ENCODE measurements at regions not wholly inside any gene's neighbourhood (a gene's known extent, or its start where the extent isn't known, plus 50 kb on each side); places are given as distances from the start of the nearest gene placed in this dataset.

DNA sequence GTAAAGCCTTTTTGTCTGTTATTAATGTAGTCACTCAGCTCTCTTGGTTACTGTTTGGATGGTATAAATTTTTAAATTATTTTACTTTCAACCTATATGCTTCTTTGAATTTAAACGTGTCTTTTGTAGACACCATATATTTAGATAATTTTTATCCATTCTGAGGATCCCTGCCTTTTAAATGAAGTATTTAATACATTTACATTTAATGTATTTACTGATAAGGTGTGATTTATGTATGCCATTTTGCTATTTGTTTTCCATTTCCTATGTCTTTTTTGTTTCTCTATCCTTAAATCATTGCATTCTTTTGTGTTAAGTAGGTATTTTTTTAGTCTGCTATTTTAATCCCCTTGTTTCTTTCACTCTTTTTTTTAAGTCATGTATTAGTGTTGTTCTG is 238.0 kb downstream of the RAB28 start:
- Histone ChIP-seq H3K4me2 (ENCODE audit: insufficient read depth in 1 of 2, low read depth in 2 of 2, low read length in 2 of 2) (no peak overlapping the region), H3K4me1 (replicated peaks in 1 of 4; ENCODE audit: control insufficient read depth in 3 of 4, insufficient read depth in 4 of 4, low read length in 3 of 4) (peaks cover 0 to 5% (median 0%) of the 10 kb centered on the region in 4 experiments; a peak in 1 of 7 replicates), H3K4me3 (ENCODE audit: extremely low read depth in 1 of 4, insufficient read depth in 2 of 4, low read depth in 3 of 4, low read length in 4 of 4) (no peak overlapping the region), H3K4ac (replicated peaks; ENCODE audit: insufficient read length, low read depth, low read length) (no peak overlapping the region), H3K9me3 (ENCODE audit: insufficient read depth in 2 of 2, low read depth in 1 of 2, low read length in 1 of 2) (peaks cover 5 to 7% of the 10 kb centered on the region in 2 experiments; a peak in 1 of 4 replicates), H4K20me1 (replicated peaks in 1 of 2; ENCODE audit: control insufficient read depth in 1 of 2, insufficient read depth in 2 of 2, low read length in 2 of 2) (no peaks in the 10 kb centered on the region), H2BK5ac (ENCODE audit: low read depth, low read length) (no peak overlapping the region), H2AFZ (ENCODE audit: low read length) (no peak overlapping the region), H2AK5ac (ENCODE audit: low read depth, low read length) (no peak overlapping the region), H2BK20ac (ENCODE audit: low read length) (no peak overlapping the region), H4K5ac (ENCODE audit: insufficient read length, low read depth, low read length) (no peak overlapping the region), H2BK12ac (ENCODE audit: low read depth, low read length) (no peak overlapping the region), H4K91ac (replicated peaks; ENCODE audit: insufficient read length, low read length) (no peak overlapping the region), H3K9ac (replicated peaks in 1 of 4; ENCODE audit: extremely low read depth in 1 of 4, low read depth in 3 of 4, low read length in 3 of 4) (no peak overlapping the region), H2BK15ac (ENCODE audit: low read length) (no peak overlapping the region), H3K56ac (replicated peaks; ENCODE audit: insufficient read length, low read depth, low read length) (no peak overlapping the region), H3K79me1 (ENCODE audit: low read depth, low read length) (no peaks in the 10 kb centered on the region), H3K79me2 (ENCODE audit: control insufficient read depth in 1 of 2, insufficient read depth in 2 of 2, low read length in 2 of 2) (no peaks in the 10 kb centered on the region), H3K23ac (ENCODE audit: insufficient read length) (no peak overlapping the region), H3K27ac (ENCODE audit: low read depth, low read length) (no peak overlapping the region), H3K27me3 (replicated peaks in 1 of 4; ENCODE audit: control insufficient read depth in 3 of 4, extremely low read depth in 1 of 4, insufficient read depth in 3 of 4, low read length in 3 of 4) (no peaks in the 10 kb centered on the region), H4K8ac (ENCODE audit: extremely low read depth, insufficient read depth, low read length) (no peak overlapping the region), H3K36me3 (ENCODE audit: control insufficient read depth in 2 of 4, insufficient read depth in 4 of 4, low read length in 3 of 4) (no peaks in the 10 kb centered on the region), H3K23me2 (ENCODE audit: low read depth, low read length) (no peaks in the 10 kb centered on the region; the same call in 1 of the 2 replicates), H3K14ac (ENCODE audit: insufficient read length) (no peak overlapping the region), H2BK120ac (replicated peaks; ENCODE audit: low read depth, low read length) (no peak overlapping the region), H3K18ac (ENCODE audit: extremely low read depth, low read length) (no peak overlapping the region)
- POLR2A ChIA-PET (ENCODE audit: partially characterized antibody) = no interaction called here
- CTCF ChIA-PET (ENCODE audit: partially characterized antibody) = interaction anchor here (1.7 kb wide), 1 partner anchor 185 kb away, joined by 6 read pairs; no protein-coding TSS in a partner anchor
- WGBS, 2 experiments (ENCODE audit: extremely low coverage in 1 of 2, insufficient coverage in 1 of 2, insufficient read length in 1 of 2, insufficient replicate concordance in 2 of 2, low coverage in 1 of 2, low lambda C conversion rate in 2 of 2, missing lambda C conversion rate in 1 of 2) = 88% methylated on average over 1 of the region's 1 CpG; no CpG with 5 or more reads in 1 of the 2 experiments
- no peak for FAIRE-seq
- DNase-seq (ENCODE audit: low read depth in 1 of 2, low spot score in 2 of 2) = no peak
- TF ChIP-seq RNF2 (IDR thresholded peaks at IDR 0.05; ENCODE audit: borderline replicate concordance, low read depth, low read length, missing control alignments, poor library complexity, severe bottlenecking) = no peak
- TF ChIP-seq, protein P1, sequence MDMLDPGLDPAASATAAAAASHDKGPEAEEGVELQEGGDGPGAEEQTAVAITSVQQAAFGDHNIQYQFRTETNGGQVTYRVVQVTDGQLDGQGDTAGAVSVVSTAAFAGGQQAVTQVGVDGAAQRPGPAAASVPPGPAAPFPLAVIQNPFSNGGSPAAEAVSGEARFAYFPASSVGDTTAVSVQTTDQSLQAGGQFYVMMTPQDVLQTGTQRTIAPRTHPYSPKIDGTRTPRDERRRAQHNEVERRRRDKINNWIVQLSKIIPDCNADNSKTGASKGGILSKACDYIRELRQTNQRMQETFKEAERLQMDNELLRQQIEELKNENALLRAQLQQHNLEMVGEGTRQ (IDR thresholded peaks at IDR 0.05; ENCODE audit: low read length) = no peak
